ENCODE measurements at regions not wholly inside any gene's neighbourhood (a gene's known extent, or its start where the extent isn't known, plus 50 kb on each side); places are given as distances from the start of the nearest gene placed in this dataset.

- Histone ChIP-seq H3K4me3 (replicated peaks in 1 of 2; ENCODE audit: low read depth in 1 of 2, low read length in 2 of 2) (no peak overlapping the region), H3K36me3 (ENCODE audit: control insufficient read depth in 1 of 2, insufficient read depth in 2 of 2, low read length in 2 of 2) (no peaks in the 10 kb centered on the region), H3K79me2 (ENCODE audit: insufficient read depth, low read length) (no peaks in the 10 kb centered on the region), H3K27me3 (ENCODE audit: insufficient read depth, low read length) (no peaks in the 10 kb centered on the region), H4K20me1 (ENCODE audit: insufficient read depth) (no peaks in the 10 kb centered on the region), H3K4me2 (ENCODE audit: low read length) (no peak overlapping the region), H3K9ac (ENCODE audit: low read length) (no peak overlapping the region), H2AFZ (ENCODE audit: low read depth, low read length, poor library complexity, severe bottlenecking) (no peak overlapping the region), H3K4me1 (ENCODE audit: control insufficient read depth in 1 of 2, insufficient read depth in 2 of 2, low read length in 2 of 2) (no peaks in the 10 kb centered on the region), H3K27ac (ENCODE audit: low read depth, low read length) (no peak overlapping the region), H3K9me3 (ENCODE audit: control insufficient read depth in 1 of 2, insufficient read depth in 1 of 2, low read depth in 1 of 2, low read length in 2 of 2) (no peaks in the 10 kb centered on the region), H3K9me2 (ENCODE audit: insufficient read depth) (no peaks in the 10 kb centered on the region)
- no TSS peak for BruUV-seq (replicated peaks)
- intact Hi-C loops (cut with micrococcal nuclease), result no loop called here
- DNase-seq (ENCODE audit: low read depth, low spot score), result no peak
- ChIA-PET POLR2A (no interaction called here), RAD21 (ENCODE audit: low non-redundant PET in 1 of 2, low total read pairs in 2 of 2, uncharacterized antibody in 2 of 2, unreplicated experiment in 2 of 2) (no interaction called here), CTCF (no interaction called here)
- no peak for TF ChIP-seq ATF3 (IDR thresholded peaks at IDR 0.05)
- no peak for TF ChIP-seq YY1 (IDR thresholded peaks at IDR 0.05; ENCODE audit: extremely low read depth, insufficient replicate concordance, low read depth, low read length)
- TF ChIP-seq EZH2 (IDR thresholded peaks at IDR 0.05), result no peak
- no peak for TF ChIP-seq CEBPB (IDR thresholded peaks at IDR 0.05; ENCODE audit: low read depth)
- no peak for TF ChIP-seq CBX3 (IDR thresholded peaks at IDR 0.05; ENCODE audit: low read depth)
- TF ChIP-seq, protein P1, sequence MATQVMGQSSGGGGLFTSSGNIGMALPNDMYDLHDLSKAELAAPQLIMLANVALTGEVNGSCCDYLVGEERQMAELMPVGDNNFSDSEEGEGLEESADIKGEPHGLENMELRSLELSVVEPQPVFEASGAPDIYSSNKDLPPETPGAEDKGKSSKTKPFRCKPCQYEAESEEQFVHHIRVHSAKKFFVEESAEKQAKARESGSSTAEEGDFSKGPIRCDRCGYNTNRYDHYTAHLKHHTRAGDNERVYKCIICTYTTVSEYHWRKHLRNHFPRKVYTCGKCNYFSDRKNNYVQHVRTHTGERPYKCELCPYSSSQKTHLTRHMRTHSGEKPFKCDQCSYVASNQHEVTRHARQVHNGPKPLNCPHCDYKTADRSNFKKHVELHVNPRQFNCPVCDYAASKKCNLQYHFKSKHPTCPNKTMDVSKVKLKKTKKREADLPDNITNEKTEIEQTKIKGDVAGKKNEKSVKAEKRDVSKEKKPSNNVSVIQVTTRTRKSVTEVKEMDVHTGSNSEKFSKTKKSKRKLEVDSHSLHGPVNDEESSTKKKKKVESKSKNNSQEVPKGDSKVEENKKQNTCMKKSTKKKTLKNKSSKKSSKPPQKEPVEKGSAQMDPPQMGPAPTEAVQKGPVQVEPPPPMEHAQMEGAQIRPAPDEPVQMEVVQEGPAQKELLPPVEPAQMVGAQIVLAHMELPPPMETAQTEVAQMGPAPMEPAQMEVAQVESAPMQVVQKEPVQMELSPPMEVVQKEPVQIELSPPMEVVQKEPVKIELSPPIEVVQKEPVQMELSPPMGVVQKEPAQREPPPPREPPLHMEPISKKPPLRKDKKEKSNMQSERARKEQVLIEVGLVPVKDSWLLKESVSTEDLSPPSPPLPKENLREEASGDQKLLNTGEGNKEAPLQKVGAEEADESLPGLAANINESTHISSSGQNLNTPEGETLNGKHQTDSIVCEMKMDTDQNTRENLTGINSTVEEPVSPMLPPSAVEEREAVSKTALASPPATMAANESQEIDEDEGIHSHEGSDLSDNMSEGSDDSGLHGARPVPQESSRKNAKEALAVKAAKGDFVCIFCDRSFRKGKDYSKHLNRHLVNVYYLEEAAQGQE (IDR thresholded peaks at IDR 0.05; ENCODE audit: low read depth), result no peak
- no peak for TF ChIP-seq ELF1 (IDR thresholded peaks at IDR 0.05; ENCODE audit: borderline replicate concordance, low read depth)
- no peak for TF ChIP-seq POLR2AphosphoS5 (IDR thresholded peaks at IDR 0.05; ENCODE audit: low read depth, low read length)
- TF ChIP-seq CTCF (IDR thresholded peaks at IDR 0.05 in 2 of 3, conservative IDR thresholded peaks at IDR 0.05 in 1 of 3; ENCODE audit: borderline replicate concordance in 1 of 3, insufficient read depth in 1 of 3, low read depth in 2 of 3, low read length in 2 of 3), result no peak
- no peak for TF ChIP-seq EZH2phosphoT487 (IDR thresholded peaks at IDR 0.05; ENCODE audit: borderline replicate concordance)
- no peak for TF ChIP-seq MAX (IDR thresholded peaks at IDR 0.05)
- TF ChIP-seq SIN3A (IDR thresholded peaks at IDR 0.05; ENCODE audit: low read depth), result no peak
- TF ChIP-seq TCF7L2 (IDR thresholded peaks at IDR 0.05; ENCODE audit: borderline replicate concordance, extremely low read depth, insufficient read depth, insufficient read length), result no peak
- TF ChIP-seq FOSL1 (IDR thresholded peaks at IDR 0.05; ENCODE audit: low read depth), result no peak
- TF ChIP-seq ZNF274 (IDR thresholded peaks at IDR 0.05; ENCODE audit: low read depth, low read length), result no peak
- TF ChIP-seq ZFX (IDR thresholded peaks at IDR 0.05), result no peak
- ATAC-seq, result no peak
Measured at GRCh38 chr5:68353605-68354004, 138.0 kb downstream of the PIK3R1 start.

Measured in HCT116 (cell line).